ENCODE measurements at regions not wholly inside any gene's neighbourhood (a gene's known extent, or its start where the extent isn't known, plus 50 kb on each side); places are given as distances from the start of the nearest gene placed in this dataset.

DNA sequence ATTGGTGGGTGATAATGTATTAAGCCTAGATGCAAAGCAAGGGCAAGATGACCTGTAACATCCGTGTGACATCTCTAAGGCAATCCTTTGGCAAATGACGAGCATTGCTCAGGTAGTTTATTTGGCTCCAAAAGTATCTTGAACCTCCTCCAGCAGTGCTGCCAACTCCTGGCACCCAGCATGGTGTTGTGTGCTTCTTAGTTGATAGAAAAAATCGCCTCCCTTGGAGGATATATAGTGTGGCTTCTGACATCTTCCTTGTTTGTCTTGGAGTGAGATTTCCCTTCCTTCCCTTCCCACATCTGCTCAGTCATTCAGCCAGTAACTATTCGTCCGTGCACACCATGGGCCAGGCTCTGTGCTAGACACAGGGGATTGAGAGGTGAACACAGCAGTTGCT, 121.8 kb downstream of the TOMM20 start:
- no peaks in the 10 kb centered on the region for H3K9me3 ChIP-seq (ENCODE audit: low read depth, low read length)
- H3K4me1 ChIP-seq (ENCODE audit: insufficient read depth, low read length), result peaks cover 35% of the 10 kb centered on the region

DNA sequence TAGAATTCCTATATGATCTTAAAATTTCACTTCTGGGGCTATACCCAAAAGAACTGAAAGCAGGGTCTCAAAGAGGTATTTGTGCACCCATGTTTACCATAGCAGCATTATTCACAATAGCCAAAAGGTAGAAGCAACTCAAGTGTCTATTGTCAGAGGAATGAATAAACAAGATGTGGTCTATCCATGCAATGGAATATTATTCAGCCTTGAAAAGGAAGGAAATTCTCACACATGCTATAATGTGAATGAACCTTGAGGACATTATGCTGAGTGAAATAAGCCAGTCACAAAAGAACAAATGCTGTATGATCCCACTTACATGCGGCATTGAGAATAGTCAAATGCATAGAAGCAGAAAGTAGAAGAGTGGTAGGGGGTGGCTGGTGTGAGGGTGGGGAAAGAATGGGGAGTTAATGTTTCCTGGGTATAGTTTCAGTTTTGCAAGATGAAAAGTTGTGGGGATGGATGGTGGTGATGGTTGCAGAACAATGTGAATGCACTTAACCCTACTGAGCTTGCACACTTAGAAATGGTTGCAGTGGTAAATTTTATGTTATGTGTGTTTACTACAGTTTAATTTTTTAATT, 122.4 kb downstream of the TOMM20 start:
- Histone ChIP-seq H3K27me3 (ENCODE audit: insufficient read depth, low read length) (no peaks in the 10 kb centered on the region), H3K4me3 (ENCODE audit: low read length) (no peak overlapping the region), H3K9me3 (ENCODE audit: low read depth, low read length) (no peaks in the 10 kb centered on the region), H3K4me1 (ENCODE audit: insufficient read depth, low read length) (peaks cover 29% of the 10 kb centered on the region)

More for the DNA sequence above, 121.8 kb downstream of the TOMM20 start:
- Histone ChIP-seq H3K27me3 (ENCODE audit: insufficient read depth, low read length) (no peaks in the 10 kb centered on the region), H3K4me3 (ENCODE audit: low read length) (no peak overlapping the region)

DNA sequence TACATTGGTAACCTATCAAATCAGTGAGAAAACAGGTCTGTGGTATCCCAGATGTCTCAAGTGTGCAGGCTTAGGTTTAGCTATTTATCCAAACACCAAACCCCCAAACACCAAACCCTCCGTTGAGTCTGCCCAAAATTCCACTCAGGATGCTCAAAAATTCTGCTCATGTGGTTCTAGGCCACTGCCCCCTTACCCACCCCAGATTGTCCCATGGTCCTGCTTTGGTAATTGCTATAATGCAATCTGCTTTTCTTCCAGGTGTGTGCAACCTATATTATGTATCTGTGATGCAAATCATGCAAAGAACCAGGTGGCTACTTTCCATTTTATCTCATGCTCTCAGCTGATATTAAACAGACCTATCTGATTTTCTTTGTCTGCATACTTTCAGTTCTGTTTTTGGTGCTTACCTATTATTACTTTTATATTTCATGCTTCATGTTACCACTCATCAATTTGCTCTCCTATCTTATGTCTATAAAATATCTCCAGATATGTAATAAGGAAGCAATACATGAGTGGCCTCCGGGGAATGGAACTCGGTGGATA, 123.7 kb downstream of the TOMM20 start:
- Histone ChIP-seq H3K4me3 (ENCODE audit: low read length) (no peak overlapping the region), H3K9me3 (ENCODE audit: low read depth, low read length) (no peaks in the 10 kb centered on the region), H3K4me1 (ENCODE audit: insufficient read depth, low read length) (peaks cover 21% of the 10 kb centered on the region), H3K27me3 (ENCODE audit: insufficient read depth, low read length) (no peaks in the 10 kb centered on the region)

DNA sequence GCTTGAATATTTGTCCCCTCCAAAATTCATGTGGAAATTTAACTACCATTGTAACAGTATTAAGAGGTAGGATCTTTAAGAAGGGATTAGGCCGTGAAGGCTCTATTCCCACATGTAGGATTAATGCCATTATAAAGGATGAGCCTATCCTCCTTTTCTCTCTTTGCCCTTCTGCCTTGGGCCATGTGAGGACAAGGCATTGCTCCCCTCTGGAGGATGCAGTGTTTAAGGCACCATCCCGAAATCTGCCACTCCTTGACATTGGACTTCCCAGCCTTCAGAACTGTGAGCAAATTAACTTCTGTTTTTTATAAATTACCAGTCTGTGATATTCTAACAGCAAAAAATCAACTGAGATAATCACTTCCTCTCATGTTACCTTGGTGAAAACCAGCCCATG, 124.4 kb downstream of the TOMM20 start:
- Histone ChIP-seq H3K4me1 (ENCODE audit: insufficient read depth, low read length) (peaks cover 21% of the 10 kb centered on the region), H3K4me3 (ENCODE audit: low read length) (no peak overlapping the region), H3K9me3 (ENCODE audit: low read depth, low read length) (no peaks in the 10 kb centered on the region), H3K27me3 (ENCODE audit: insufficient read depth, low read length) (no peaks in the 10 kb centered on the region)

DNA sequence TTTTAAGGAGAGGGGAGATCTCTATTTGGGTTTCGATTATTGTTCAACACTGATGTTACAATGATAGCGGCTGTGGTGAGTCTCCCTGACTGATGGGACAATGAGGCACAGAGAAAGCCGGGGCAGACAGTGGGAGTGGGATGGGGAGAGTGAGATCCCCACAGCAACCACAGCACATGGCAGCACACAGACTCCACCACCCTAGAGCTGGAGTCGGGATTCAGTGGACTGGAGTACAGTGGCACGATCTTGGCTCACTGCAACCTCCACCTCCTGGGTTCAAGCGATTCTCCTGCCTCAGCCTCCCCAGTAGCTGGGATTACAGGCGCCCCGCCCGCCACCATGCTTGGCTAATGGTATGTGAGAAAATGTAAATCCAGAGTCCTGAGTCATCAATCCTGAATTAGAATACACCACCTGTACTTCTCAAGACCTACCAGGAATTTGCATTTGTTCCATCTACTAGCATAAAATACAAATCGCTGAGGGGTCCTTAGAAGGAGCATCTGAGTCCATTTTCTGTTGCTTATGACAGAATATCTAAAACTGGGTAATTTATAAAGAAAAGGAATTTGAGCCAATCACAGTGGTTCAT, 125.8 kb downstream of the TOMM20 start:
- Histone ChIP-seq H3K9me3 (ENCODE audit: low read depth, low read length) (no peaks in the 10 kb centered on the region), H3K4me3 (ENCODE audit: low read length) (no peak overlapping the region), H3K4me1 (ENCODE audit: insufficient read depth, low read length) (peaks cover 21% of the 10 kb centered on the region), H3K27me3 (ENCODE audit: insufficient read depth, low read length) (no peaks in the 10 kb centered on the region)

DNA sequence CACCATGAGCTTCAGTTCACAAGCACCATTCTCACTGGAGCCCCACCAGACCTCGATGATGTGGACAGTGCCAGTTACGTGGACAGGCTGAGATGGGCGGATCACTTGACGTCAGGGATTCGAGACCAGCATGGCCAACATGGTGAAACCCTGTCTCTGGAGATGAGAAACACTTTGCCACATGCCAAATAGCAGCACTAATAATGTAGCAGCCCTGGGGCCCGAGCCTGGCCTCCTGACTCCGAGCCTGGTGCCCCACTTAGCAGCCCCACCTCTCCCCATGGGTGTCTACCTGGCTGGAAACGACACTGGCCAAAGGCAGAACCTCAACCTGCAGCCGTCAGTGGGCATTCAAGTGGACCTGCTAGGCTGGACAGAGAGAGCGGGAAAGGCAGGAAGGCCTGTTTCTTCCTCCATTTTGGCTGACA, 129.1 kb downstream of the TOMM20 start:
- Histone ChIP-seq H3K9me3 (ENCODE audit: low read depth, low read length) (no peaks in the 10 kb centered on the region), H3K4me1 (ENCODE audit: insufficient read depth, low read length) (peaks cover 13% of the 10 kb centered on the region), H3K27me3 (ENCODE audit: insufficient read depth, low read length) (no peaks in the 10 kb centered on the region)

DNA sequence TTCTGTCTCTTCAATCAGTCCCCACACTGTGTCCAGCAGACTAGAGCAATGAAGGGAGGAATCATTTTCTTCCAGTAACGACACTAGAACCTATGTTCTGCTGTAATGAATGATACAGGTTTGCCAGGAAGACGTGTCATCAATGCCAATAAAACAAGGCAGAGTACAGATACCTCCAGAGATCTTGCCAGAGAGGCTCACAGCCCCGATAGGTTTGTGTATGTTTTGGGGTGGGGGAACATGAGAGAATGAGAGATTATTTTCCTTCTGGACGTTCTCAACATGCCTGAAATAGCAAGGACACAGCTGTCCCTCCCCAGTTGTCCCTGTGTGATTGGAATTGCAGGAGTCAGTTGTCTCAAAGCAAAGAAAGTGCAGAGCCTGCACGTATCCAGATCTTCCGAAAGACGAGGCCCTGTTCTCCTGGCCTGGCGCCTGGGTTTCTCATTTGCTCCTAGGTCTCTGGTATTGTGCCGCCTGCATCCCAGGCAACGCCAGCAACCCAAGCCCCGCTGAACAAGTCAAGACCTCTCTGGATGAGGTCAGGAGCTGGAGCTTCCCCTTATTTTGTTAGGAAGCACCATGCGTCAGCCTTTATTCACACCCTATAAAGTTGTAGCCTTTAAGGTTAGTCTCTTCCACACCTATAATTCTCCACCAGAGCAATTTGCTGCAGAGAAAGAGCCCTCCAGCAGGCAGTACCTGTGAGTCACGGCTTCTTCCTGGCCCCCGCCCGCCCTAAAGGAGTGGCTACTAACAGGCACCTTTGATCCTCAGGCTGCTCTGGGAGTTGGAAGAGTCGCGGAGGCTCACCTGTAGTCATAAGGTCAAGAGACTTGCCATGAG, 130.5 kb downstream of the TOMM20 start:
- Histone ChIP-seq H3K27me3 (ENCODE audit: insufficient read depth, low read length) (no peaks in the 10 kb centered on the region), H3K4me1 (ENCODE audit: insufficient read depth, low read length) (peaks cover 16% of the 10 kb centered on the region), H3K9me3 (ENCODE audit: low read depth, low read length) (no peaks in the 10 kb centered on the region), H3K4me3 (ENCODE audit: low read length) (no peak overlapping the region)

More for the DNA sequence above, 129.1 kb downstream of the TOMM20 start:
- no peak overlapping the region for H3K4me3 ChIP-seq (ENCODE audit: low read length)

DNA sequence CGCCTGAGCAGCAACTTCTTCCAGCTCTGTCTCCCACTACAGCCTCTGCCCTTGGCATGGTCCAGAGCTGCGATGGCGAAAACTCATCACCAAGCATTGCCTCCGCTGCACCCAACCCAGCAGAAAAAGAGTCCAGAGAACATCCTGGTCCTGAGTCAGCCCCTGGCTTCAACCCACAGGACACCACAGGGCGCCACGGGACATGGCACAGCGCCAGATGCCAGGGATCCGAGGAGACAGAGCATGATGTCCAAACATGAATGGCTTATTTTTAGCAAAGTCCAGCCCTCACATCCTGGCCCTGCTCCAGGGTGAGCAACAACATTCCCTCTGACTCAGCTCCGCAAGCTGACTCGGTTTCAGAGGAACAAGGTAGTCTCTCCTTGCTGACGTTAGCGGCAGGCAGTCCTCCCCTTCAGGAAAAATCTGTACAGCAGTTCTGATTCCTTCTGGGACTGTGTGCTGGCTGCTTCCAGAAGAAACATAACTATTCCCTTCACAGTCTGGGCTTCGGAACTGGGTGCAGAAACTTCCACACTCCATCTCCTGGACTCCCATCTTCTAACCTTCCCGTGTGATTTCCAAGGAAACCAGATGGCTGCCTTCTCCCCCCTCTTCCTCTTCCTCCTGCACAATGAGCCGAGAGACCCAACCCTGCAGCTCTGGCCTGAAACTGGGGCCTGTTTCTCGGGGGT, 131.3 kb downstream of the TOMM20 start:
- Histone ChIP-seq H3K9me3 (ENCODE audit: low read depth, low read length) (no peaks in the 10 kb centered on the region), H3K27me3 (ENCODE audit: insufficient read depth, low read length) (no peaks in the 10 kb centered on the region), H3K4me3 (ENCODE audit: low read length) (no peak overlapping the region), H3K4me1 (ENCODE audit: insufficient read depth, low read length) (peaks cover 16% of the 10 kb centered on the region)

DNA sequence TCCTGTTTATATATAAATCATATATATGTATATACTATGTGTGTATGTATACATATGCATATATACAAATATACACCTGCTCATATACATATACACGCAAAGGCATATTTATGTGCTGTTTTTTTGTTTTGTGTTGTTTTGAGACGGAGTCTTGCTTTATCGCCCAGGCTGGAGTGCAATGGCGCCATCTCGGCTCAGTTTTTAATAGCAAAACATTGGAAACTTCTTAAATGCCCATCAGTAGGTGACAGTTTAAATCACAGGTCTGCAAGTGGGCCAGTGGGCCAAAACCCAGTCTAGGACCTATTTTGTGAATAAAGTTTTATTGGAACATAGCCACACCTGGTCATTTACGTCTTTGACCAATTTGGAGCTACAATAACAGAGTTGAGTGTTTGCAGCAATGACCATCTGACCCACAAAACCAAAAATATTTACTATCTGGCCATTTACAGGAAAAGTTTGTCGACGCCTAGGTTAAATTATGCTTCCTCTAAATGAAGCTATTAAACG, 132.3 kb downstream of the TOMM20 start:
- Histone ChIP-seq H3K4me3 (ENCODE audit: low read length) (no peak overlapping the region), H3K4me1 (ENCODE audit: insufficient read depth, low read length) (peaks cover 16% of the 10 kb centered on the region), H3K9me3 (ENCODE audit: low read depth, low read length) (no peaks in the 10 kb centered on the region), H3K27me3 (ENCODE audit: insufficient read depth, low read length) (no peaks in the 10 kb centered on the region)

DNA sequence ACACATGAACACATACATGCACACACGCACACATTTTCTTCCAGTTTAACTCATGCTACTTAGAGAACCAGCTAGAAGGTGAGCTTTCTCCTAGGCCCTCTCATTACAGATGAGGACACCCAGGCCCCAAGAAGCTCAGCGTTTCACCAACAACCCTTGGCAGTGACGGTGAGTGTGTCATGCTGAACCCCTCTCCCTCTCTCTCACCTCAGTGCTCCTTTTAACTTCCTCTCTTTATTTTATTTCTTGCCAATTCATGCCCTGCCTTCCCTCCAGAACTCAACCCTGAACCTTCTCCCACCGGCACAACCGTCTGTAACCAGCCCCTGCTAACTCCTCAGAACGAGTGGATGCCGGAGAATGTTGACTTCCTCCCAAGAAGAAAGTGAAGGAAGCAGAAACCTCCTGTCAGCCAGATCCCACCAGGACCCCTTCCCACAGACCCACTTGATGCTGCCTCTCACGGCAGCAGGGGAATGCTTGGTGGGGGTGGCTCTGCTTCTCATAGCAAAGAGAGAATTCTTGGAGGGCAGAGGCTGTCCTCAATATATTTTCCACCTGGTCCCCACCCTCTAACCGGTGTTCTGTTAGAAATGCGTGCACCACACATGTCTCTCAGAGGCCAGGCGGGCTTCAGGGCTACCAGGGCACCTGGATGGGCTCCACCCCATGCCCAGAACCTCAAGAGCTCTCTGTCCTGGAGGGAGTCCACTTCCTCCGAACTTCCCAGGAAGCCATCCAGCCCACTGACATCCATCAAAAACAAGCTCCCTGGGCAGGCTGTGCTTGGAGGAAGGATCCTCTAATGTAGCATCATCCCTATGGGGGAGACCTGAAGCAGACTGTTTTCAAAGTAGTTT, 134.0 kb downstream of the TOMM20 start:
- Histone ChIP-seq H3K4me3 (ENCODE audit: low read length) (no peak overlapping the region), H3K9me3 (ENCODE audit: low read depth, low read length) (no peaks in the 10 kb centered on the region), H3K27me3 (ENCODE audit: insufficient read depth, low read length) (no peaks in the 10 kb centered on the region), H3K4me1 (ENCODE audit: insufficient read depth, low read length) (peaks cover 16% of the 10 kb centered on the region)

DNA sequence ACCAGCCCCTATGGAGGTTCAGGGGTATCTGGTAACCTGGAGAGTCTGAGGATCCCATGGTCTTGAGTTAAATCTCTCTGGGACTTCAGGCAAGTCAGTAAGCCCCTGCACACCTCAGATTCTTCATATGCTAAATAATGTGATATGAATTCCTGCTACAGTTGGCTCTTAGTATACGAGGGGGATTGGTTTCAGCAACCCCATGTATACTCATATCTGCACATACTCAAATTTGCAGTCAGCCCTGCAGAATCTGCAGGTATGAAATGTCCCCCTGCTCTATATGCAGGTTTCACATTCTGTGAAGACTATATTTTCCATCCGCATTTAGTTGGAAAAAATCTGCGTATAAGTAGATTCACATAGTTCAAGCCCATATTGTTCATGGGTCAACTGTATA, 136.6 kb downstream of the TOMM20 start:
- Histone ChIP-seq H3K27me3 (ENCODE audit: insufficient read depth, low read length) (no peaks in the 10 kb centered on the region), H3K4me3 (ENCODE audit: low read length) (no peak overlapping the region), H3K4me1 (ENCODE audit: insufficient read depth, low read length) (peaks cover 12% of the 10 kb centered on the region), H3K9me3 (ENCODE audit: low read depth, low read length) (no peaks in the 10 kb centered on the region)

DNA sequence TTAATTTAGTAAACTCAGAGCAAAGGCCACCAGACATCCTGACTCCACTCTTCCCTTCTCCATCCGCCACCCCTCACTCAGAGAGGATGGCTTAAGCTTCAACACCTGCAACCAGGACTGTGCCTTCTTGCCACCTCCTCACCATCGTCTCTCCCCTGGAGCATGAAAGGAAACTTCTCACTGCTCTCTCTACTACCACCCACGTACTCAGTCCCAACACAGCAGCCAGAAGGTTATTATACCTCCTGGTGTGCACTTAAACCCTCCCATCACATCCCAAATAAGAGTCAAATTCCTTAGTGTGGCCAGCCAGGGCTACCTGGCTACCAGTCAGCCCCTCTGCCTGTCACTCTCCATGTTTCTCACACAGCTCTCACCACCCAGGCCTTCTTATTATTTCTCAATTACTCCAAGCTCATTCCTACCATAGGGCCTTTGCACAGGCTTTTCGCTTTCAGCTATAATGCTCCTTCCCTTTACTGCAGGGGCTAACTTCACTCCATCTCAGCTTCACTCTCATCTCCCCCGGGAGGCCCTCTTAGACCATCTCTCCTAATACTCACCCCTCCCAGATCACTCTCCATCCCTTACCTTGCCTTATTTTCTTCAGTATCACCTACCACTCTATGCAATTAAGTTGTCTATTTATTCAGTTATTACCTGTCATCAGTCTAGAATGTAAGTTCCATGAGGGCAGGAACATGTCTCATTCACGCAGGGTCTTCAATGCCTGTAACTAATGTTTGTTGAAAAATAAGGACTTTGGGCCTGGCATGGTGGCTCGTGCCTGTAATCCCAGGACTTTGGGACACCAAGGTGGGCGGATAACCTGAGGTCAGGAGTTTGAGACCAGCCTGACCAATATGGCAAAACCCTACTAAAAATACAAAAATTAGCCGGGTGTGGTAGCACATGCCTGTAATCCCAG, 137.5 kb downstream of the TOMM20 start:
- Histone ChIP-seq H3K4me1 (ENCODE audit: insufficient read depth, low read length) (peaks cover 18% of the 10 kb centered on the region), H3K27me3 (ENCODE audit: insufficient read depth, low read length) (no peaks in the 10 kb centered on the region), H3K9me3 (ENCODE audit: low read depth, low read length) (no peaks in the 10 kb centered on the region), H3K4me3 (ENCODE audit: low read length) (no peak overlapping the region)

DNA sequence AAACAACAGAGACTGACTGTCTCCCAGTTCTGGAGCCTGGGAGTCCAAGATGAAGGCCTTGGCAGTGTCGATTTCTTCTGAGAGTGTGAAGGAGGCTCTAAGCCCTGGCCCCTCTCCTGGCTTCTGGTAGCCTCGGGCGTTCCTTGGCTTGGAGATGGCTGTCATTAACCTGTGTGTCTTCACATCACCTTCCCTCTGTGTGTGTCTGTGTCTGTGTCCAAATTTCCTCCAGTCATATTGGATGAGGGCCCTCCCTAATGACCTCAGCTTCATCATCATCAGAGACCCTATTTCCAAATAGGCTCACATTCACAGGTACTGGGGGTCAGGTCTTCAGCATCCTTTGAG, 138.3 kb downstream of the TOMM20 start:
- H3K4me3 ChIP-seq (ENCODE audit: low read length), result no peak overlapping the region
- peaks cover 25% of the 10 kb centered on the region for H3K4me1 ChIP-seq (ENCODE audit: insufficient read depth, low read length)
- H3K9me3 ChIP-seq (ENCODE audit: low read depth, low read length), result no peaks in the 10 kb centered on the region
- H3K27me3 ChIP-seq (ENCODE audit: insufficient read depth, low read length), result no peaks in the 10 kb centered on the region
